AG09309 (cell line): ENCODE measurements at regions not wholly inside any gene's neighbourhood (a gene's known extent, or its start where the extent isn't known, plus 50 kb on each side); places are given as distances from the start of the nearest gene placed in this dataset.

ENCODE experiments used
- DNase-seq: peaks from one replicate; pipeline ENCODE4 v3.0.0-alpha.2; 2010; ENCODE audit warnings: low read depth
- H3K4me3 ChIP-seq: 2 replicates; pipeline ENCODE4 v1.5.1; 2011; ENCODE audit warnings: mild to moderate bottlenecking, low read depth, low read length, moderate library complexity; ENCODE audit not compliant: control insufficient read depth
- CTCF ChIP-seq: IDR thresholded peaks from 2 replicates; pipeline ENCODE4 v1.5.1; 2011; ENCODE audit warnings: mild to moderate bottlenecking, low read depth, low read length, inconsistent platforms; ENCODE audit not compliant: insufficient read depth, control insufficient read depth; ENCODE audit errors: missing control alignments

- TF ChIP-seq CTCF = no peak
- no peak for DNase-seq
These were observed 70.1 kb upstream of the ESRRG start for GRCh38 chr1:216793303-216793702.

GRCh38 chr1:216788671-216789070 lies 65.4 kb upstream of the ESRRG start:
- no peak overlapping the region for H3K4me3 ChIP-seq
- TF ChIP-seq CTCF = no peak
- no peak for DNase-seq

More at GRCh38 chr1:216793303-216793702, 70.1 kb upstream of the ESRRG start:
- H3K4me3 ChIP-seq = no peak overlapping the region

- no peak for TF ChIP-seq CTCF
- DNase-seq = no peak
- H3K4me3 ChIP-seq = no peak overlapping the region
These were observed 62.5 kb upstream of the ESRRG start for GRCh38 chr1:216785737-216786136.

- no peak for TF ChIP-seq CTCF
- DNase-seq = no peak
- no peak overlapping the region for H3K4me3 ChIP-seq
These were observed 62.0 kb upstream of the ESRRG start for GRCh38 chr1:216785221-216785620.

- DNase-seq = no peak
- no peak overlapping the region for H3K4me3 ChIP-seq
- TF ChIP-seq CTCF = no peak
These were observed 56.5 kb upstream of the ESRRG start for GRCh38 chr1:216779686-216780085.

GRCh38 chr1:216778737-216779136 lies 55.5 kb upstream of the ESRRG start:
- no peak for TF ChIP-seq CTCF
- no peak for DNase-seq
- no peak overlapping the region for H3K4me3 ChIP-seq

GRCh38 chr1:216777148-216777547 lies 53.9 kb upstream of the ESRRG start:
- no peak for TF ChIP-seq CTCF
- DNase-seq = no peak
- no peak overlapping the region for H3K4me3 ChIP-seq
